Hematopoietic multipotent progenitor cell treated with erythropoietin and hydrocortisone succinate and interleukin-3 and kit ligand, for 15 days (in vitro differentiated cells): ENCODE measurements at regions not wholly inside any gene's neighbourhood (a gene's known extent, or its start where the extent isn't known, plus 50 kb on each side); places are given as distances from the start of the nearest gene placed in this dataset.
"Not testable (repeated sequence)": the region's sequence is repeated elsewhere in the genome, so short reads cannot be mapped to it uniquely, and the experiment has no call there.

Experiments used
- DNase-seq: peaks from one replicate; pipeline ENCODE4 v3.0.0-alpha.2; 2015; ENCODE audit warnings: low spot score

DNA sequence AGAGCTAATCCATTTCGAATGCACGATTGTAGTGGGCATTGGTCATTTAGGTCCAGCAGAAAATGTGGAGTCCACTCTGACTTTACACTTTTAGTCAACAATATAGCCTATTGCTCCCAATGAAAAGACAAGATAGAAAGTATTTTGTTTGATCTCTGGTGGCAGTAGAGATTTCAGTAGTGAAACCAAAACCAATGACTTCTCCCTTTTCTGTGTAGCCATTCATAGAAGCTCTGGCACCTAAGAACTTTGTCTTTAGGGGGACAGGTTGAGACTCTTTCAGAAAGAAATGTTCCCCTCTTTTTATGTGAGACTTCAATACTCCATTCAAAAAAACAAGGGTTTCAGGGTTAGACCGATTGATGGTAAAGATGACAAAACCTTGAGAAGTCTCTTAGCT lies 510.8 kb upstream of the POU3F2 start:
- no peak for DNase-seq

DNA sequence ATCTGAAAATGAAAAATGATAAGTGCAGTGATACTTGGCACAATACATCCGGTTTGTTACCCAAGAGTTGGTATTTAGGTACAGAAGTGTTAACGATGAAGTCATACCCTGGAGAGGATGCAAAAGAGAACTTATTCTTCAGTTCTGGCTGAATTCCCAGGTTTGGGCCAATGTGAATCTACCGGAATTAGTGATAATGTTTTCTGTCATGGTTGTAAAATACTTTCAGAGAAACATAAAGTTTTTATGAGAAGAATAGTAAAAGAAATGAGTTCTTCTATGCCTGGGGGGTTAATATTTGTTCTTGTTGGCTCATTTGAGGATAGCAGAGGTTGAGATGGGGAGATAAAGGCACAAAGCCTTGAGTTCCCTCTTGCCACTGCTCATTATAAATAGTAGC lies 509.9 kb upstream of the POU3F2 start:
- DNase-seq, result no peak

- no peak for DNase-seq
These were observed 509.0 kb upstream of the POU3F2 start for GRCh38 chr6:98325366-98325765.

GRCh38 chr6:98333273-98333672 lies 501.1 kb upstream of the POU3F2 start:
- no peak for DNase-seq

DNA sequence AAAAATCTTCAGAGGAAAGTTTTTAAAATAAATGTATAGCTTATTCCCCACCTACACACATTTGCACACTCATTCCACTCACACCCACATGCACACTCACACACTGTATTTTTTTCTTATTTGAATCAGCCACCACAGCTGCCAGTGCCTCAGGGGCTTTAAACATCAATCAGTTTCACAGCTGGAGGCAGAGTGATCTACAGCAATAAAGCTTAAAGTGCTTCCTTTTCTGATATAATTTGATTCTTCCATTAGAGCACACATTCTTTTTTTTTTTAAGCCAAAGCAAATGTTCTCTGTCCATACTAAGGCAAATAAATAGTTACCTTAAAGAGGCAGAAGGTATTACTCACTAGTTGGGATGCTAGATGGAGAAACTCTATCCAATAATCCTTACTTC lies 498.8 kb upstream of the POU3F2 start:
- DNase-seq, result no peak

DNA sequence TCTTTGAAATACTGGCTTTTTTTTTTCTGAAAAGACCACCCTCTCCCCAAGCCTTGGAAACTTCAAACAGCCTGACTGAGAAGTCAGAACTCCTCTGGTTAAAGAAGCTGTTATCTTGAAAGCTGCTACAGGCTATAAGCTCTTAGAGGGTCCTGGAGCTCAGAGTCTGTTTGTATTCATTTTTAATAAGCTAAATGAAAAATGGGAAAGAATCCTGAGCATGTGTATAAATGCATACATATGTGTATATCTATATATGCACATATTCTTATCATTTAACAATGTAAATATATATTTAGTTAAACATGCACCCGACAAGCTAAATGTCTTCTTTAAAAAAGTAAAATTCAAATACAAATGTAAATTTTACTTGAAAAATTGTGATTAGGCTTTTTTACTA lies 494.9 kb upstream of the POU3F2 start:
- DNase-seq, result no peak

GRCh38 chr6:98343004-98343403 lies 491.4 kb upstream of the POU3F2 start:
- DNase-seq, result no peak

DNA sequence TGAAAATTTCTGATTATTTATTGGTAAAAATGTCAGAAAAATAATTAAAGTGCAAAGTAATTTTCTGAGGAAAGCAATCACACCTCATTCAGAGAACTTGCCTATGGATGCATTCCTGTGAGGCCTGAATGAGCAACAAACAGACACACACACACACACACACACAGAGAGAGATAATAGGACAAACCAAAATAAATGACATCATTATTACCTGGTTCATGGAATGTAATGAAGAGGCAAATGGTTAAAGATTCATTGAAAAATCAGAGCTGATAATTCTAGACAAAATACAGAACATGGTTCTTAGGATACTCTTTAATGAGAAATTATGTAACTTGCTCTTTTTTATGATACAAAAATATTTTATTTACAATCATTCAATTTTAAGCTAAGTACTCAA lies 490.6 kb upstream of the POU3F2 start:
- DNase-seq, result no peak

GRCh38 chr6:98352348-98352747 lies 482.0 kb upstream of the POU3F2 start:
- DNase-seq, result no peak

GRCh38 chr6:98358173-98358572 lies 476.2 kb upstream of the POU3F2 start:
- no peak for DNase-seq

GRCh38 chr6:98366371-98366770 lies 468.0 kb upstream of the POU3F2 start:
- DNase-seq, result no peak

DNA sequence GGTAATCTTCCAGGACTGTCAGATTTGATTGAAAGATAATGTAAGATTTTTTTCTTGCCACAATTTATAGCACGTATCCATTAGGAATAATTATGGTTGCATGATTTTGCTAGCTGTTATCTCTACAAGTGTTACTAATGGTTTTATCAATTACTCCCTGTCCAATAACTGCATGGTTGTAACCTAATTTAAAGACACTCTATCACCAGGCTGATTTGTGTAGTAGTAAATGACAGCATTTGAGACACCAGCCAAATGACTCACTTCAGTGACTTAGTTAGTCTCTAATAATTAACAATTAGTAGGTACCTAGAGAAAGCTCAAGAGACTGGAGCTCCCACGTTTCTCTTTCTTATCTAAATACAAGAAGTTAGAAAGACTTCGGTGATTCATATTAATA lies 453.8 kb upstream of the POU3F2 start:
- no peak for DNase-seq

DNA sequence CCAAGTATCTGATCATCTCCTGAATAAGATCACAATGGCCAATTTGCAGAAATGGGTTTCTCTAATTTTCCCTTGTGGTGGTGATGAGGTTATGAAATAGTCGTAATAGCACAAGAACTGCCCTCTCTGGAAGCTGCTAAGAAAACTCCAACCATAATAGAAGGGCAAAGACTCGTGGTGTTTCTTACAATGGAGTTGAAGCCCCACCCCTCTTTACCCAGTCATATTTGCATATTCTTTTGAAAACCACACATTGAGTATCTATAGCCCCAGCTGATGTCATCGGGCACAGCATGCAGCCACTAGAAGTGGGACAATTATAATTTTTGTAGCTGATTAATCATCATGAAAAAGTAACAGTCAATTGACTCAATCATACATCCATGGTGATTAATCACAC lies 452.1 kb upstream of the POU3F2 start:
- no peak for DNase-seq

- no peak for DNase-seq
These were observed 450.0 kb upstream of the POU3F2 start for GRCh38 chr6:98384334-98384733.

- no peak for DNase-seq
These were observed 449.6 kb upstream of the POU3F2 start for GRCh38 chr6:98384801-98385200.

DNA sequence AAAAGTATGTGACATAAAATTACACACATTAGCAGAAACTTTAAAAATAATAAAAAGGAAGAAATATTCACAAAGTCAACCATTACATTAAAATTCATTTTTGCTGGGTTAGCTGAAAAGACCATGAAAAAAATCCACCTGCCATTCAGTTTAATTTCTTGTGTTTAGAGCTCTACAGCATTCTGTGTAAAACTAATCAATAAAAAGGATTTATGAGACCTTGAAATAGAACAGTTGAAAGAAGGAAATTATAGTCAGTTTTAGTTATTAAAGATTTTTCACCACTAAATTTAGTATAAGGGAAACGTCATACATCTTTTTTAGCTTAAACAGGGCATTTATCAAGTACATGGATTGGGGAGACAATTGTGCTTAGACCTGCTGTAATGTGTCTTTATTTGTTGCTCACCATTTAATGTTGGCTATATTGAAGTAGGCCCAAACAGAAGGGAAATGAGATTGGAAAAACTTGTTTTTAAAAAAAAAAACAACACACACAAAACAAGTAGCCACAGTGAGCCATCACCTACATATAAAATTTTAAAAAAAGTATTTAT lies 438.7 kb upstream of the POU3F2 start:
- no peak for DNase-seq

- DNase-seq, result no peak
These were observed 418.3 kb upstream of the POU3F2 start for GRCh38 chr6:98416027-98416426.

DNA sequence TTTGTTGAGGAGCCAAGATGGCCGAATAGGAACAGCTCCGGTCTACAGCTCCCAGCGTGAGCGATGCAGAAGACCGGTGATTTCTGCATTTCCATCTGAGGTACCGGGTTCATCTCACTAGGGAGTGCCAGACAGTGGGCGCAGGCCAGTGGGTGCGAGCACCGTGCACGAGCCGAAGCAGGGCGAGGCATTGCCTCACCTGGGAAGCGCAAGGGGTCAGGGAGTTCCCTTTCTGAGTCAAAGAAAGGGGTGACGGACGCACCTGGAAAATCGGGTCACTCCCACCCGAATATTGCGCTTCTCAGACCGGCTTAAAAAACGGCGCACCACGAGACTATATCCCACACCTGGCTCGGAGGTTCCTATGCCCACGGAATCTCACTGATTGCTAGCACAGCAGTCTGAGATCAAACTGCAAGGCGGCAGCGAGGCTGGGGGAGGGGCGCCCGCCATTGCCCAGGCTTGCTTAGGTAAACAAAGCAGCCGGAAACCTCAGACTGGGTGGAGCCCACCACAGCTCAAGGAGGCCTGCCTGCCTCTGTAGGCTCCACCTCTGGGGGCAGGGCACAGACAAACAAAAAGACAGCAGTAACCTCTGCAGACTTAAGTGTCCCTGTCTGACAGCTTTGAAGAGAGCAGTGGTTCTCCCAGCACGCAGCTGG lies 417.7 kb upstream of the POU3F2 start:
- DNase-seq, result not testable (repeated sequence)

DNA sequence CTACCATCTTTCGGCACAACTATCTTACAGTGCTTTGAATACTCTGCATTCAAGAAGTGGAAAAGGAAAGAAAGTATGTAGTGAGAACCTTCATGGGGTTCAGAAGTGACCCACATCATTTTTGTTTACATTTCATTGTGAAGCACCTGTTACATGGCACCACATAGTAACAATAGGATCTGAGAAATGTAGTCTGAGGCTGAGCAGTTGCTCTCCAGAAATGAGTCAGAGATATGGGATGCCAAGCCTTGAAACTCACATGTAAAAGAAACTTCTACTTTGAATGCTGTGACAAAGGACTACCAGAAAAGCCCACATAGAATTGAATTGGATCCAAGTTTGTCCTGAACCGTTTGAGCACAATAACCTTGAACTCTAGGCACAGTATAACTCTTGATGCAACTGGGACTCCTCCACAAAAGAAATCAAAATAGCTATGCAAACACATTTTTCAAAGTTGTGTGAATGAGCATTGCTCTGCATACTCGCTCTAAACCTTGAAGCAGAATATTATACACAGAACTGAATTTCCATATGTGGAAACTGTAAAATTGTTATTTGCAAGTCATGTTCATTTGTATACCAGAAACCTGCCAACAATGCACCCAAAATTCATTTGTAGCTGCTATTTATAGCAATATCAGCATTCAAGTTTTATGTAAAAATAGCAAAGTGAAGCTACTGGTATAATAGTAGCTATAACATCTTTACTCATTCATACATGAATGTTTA lies 400.9 kb upstream of the POU3F2 start:
- no peak for DNase-seq

DNA sequence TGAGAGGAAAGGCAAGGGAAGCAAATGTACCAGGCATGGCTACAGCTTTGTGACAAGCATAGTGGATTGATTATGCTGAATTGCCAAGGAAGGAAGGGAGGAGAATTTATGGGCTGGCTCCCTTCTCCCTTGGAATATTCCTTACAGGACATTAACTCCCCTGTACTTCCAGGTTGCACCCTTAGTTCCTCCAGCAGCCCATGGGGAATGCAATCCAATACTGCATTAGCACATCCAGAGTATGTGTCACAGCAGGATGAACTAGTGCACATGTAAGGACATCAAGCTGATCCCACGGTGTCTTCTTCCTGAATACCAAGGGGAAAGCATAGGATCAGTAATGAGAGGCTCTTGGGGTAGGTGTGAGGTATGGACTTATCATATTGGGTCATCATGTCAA lies 390.7 kb upstream of the POU3F2 start:
- DNase-seq, result no peak

- DNase-seq, result no peak
These were observed 381.7 kb upstream of the POU3F2 start for GRCh38 chr6:98452685-98453084.

DNA sequence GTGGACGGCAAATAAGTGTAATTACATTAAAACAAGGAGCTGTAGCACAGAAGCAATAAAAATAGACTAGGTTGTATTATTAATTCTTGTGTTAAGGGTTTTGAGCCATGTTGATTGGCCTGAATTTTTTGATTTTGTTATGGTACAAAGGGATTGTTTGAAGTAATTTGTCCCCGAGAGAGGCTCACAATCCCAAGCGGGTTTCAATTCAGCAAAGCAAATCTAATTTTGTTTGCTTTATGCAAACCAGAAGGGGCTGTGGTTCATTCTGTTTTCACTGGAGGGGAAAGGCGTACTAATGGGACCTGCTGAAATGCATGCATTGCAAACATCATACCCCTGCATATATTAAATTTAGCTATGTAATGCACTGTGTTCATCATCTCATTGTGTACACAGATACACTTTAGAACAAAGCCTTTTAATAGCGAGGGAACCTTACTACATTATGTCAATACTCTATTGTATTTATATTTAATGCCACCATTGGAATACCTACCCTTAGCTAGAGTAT lies 379.5 kb upstream of the POU3F2 start:
- DNase-seq, result no peak

DNA sequence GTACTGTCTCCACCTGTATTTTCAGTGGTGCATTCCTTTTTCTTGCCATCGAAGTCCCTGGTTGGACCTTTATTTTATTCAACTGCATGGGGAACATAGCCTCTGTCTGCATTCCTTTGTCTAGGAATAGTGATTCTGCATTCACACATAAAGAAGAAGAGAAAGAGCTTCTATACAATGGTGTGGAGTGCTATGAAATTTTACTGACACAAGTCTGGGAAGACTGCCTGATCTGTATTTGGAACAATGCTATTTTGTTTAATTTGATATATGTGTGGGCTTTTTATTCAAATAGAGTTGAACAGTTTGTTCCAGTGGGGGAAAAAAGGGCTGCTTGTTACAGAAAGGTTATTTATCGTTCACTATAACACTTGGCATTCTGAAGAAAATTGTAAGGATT lies 375.7 kb upstream of the POU3F2 start:
- no peak for DNase-seq
